HT-29 (cell line): ENCODE measurements at regions not wholly inside any gene's neighbourhood (a gene's known extent, or its start where the extent isn't known, plus 50 kb on each side); places are given as distances from the start of the nearest gene placed in this dataset.
"Not testable (repeated sequence)": the region's sequence is repeated elsewhere in the genome, so short reads cannot be mapped to it uniquely, and the experiment has no call there.

Experiments used
- DNase-seq: peaks from one replicate; pipeline ENCODE4 v3.0.0-alpha.2; 2015; ENCODE audit warnings: low spot score

GRCh38 chr3:137438561-137438960 is 325.6 kb upstream of the SOX14 start:
- DNase-seq, result no peak

GRCh38 chr3:137460944-137461343 is 303.2 kb upstream of the SOX14 start:
- no peak for DNase-seq

GRCh38 chr3:137463131-137463530 is 301.0 kb upstream of the SOX14 start:
- DNase-seq, result no peak

GRCh38 chr3:137464341-137464740 is 299.8 kb upstream of the SOX14 start:
- DNase-seq, result no peak

- no peak for DNase-seq
These were observed 295.7 kb upstream of the SOX14 start for GRCh38 chr3:137468446-137468845.

GRCh38 chr3:137469263-137469662 is 294.9 kb upstream of the SOX14 start:
- DNase-seq, result no peak

- no peak for DNase-seq
These were observed 293.0 kb upstream of the SOX14 start for GRCh38 chr3:137471130-137471529.

GRCh38 chr3:137471558-137472204 is 292.4 kb upstream of the SOX14 start:
- no peak for DNase-seq

- no peak for DNase-seq
These were observed 286.5 kb upstream of the SOX14 start for GRCh38 chr3:137477614-137478013.

GRCh38 chr3:137509354-137510045 is 254.6 kb upstream of the SOX14 start:
- no peak for DNase-seq

- DNase-seq, result no peak
These were observed 252.5 kb upstream of the SOX14 start for GRCh38 chr3:137511655-137512054.

- no peak for DNase-seq
These were observed 249.3 kb upstream of the SOX14 start for GRCh38 chr3:137514853-137515252.

- no peak for DNase-seq
These were observed 244.5 kb upstream of the SOX14 start for GRCh38 chr3:137519602-137520001.

GRCh38 chr3:137524751-137525150 is 239.4 kb upstream of the SOX14 start:
- no peak for DNase-seq

- DNase-seq, result no peak
These were observed 238.6 kb upstream of the SOX14 start for GRCh38 chr3:137525471-137525870.

- DNase-seq, result no peak
These were observed 222.1 kb upstream of the SOX14 start for GRCh38 chr3:137542049-137542448.

GRCh38 chr3:137554242-137554641 is 209.9 kb upstream of the SOX14 start:
- DNase-seq, result no peak

GRCh38 chr3:137568880-137569279 is 195.2 kb upstream of the SOX14 start:
- DNase-seq, result no peak

- DNase-seq, result no peak
These were observed 191.2 kb upstream of the SOX14 start for GRCh38 chr3:137572931-137573330.

GRCh38 chr3:137582484-137582883 is 181.6 kb upstream of the SOX14 start:
- no peak for DNase-seq

- DNase-seq, result no peak
These were observed 180.9 kb upstream of the SOX14 start for GRCh38 chr3:137583256-137583655.

GRCh38 chr3:137588871-137589270 is 175.2 kb upstream of the SOX14 start:
- DNase-seq, result no peak

GRCh38 chr3:137595415-137595814 is 168.7 kb upstream of the SOX14 start:
- DNase-seq, result not testable (repeated sequence)

GRCh38 chr3:137610723-137611122 is 153.4 kb upstream of the SOX14 start:
- DNase-seq, result no peak
